ENCODE measurements at regions not wholly inside any gene's neighbourhood (a gene's known extent, or its start where the extent isn't known, plus 50 kb on each side); places are given as distances from the start of the nearest gene placed in this dataset.
"Not testable (repeated sequence)": the region's sequence is repeated elsewhere in the genome, so short reads cannot be mapped to it uniquely, and the experiment has no call there.

DNA sequence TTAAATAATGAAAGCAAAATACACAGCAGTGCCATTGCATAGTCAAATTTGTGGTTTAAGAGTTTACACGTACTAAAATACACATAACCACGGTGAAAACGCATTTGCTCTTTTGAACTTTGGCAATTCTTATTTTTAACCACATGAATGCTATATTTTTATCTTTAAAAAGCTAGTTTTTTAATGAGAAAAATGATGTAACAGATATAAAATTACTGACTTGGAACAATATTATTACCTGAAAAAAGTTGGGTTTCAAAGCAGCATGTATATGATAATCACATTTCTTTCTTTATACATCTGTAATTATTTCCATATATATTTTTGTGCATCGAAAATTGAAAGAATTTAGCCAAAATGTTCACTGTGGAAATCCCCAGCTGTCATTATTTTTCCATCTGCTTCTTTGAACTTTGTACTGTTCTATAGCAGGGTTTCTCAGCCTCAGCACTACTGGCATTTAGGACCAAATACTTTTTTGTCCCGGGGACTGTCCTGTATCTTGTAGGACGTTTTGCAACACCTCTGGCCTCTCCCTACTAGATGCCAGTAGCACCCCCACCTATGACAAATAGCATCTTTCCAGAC, 75.9 kb upstream of the CAB39 start:
- TF ChIP-seq, protein P1, sequence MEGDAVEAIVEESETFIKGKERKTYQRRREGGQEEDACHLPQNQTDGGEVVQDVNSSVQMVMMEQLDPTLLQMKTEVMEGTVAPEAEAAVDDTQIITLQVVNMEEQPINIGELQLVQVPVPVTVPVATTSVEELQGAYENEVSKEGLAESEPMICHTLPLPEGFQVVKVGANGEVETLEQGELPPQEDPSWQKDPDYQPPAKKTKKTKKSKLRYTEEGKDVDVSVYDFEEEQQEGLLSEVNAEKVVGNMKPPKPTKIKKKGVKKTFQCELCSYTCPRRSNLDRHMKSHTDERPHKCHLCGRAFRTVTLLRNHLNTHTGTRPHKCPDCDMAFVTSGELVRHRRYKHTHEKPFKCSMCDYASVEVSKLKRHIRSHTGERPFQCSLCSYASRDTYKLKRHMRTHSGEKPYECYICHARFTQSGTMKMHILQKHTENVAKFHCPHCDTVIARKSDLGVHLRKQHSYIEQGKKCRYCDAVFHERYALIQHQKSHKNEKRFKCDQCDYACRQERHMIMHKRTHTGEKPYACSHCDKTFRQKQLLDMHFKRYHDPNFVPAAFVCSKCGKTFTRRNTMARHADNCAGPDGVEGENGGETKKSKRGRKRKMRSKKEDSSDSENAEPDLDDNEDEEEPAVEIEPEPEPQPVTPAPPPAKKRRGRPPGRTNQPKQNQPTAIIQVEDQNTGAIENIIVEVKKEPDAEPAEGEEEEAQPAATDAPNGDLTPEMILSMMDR (IDR thresholded peaks at IDR 0.05) = no peak
- TF ChIP-seq POLR2A (IDR thresholded peaks at IDR 0.05) = no peak
- H3K4me1 ChIP-seq = no peaks in the 10 kb centered on the region
- intact Hi-C loops (cut with DNase I; ENCODE audit: low total_unique reads) = no loop called here
- no peaks in the 10 kb centered on the region for H3K36me3 ChIP-seq (ENCODE audit: low read depth, missing control alignments)
- no peak overlapping the region for H3K27ac ChIP-seq
- 55 to 66% methylated on average over 6 of the region's 6 CpGs for WGBS, 2 donors
- H3K27me3 ChIP-seq = no peaks in the 10 kb centered on the region
- no peak overlapping the region for H3K4me3 ChIP-seq
- DNase-seq = no peak
- no peaks in the 10 kb centered on the region for H3K9me3 ChIP-seq

DNA sequence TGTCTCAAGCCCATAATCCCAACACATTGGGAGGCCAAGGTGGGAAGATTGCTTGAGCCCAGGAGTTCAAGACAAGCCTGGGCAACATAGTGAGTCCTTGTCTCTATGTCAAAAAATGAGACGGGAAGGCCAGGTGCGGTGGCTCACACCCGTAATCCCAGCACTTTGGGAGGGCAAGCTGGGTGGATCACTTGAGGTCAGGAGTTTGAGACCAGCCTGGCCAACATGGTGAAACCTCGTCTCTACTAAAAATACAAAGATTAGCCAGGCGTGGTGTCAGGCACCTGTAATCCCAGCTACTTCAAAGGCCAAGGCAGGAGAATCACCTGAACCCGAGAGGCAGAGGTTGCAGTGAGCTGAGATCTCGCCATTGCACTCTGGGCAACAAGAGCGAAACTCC, 75.2 kb upstream of the CAB39 start:
- DNase-seq; H3K36me3 ChIP-seq (ENCODE audit: low read depth, missing control alignments); H3K27me3 ChIP-seq; H3K27ac ChIP-seq; H3K9me3 ChIP-seq; H3K4me3 ChIP-seq; intact Hi-C loops (cut with DNase I; ENCODE audit: low total_unique reads); H3K4me1 ChIP-seq: not testable (repeated sequence)
- WGBS, 2 donors = 78 to 90% methylated on average over 8 of the region's 8 CpGs

DNA sequence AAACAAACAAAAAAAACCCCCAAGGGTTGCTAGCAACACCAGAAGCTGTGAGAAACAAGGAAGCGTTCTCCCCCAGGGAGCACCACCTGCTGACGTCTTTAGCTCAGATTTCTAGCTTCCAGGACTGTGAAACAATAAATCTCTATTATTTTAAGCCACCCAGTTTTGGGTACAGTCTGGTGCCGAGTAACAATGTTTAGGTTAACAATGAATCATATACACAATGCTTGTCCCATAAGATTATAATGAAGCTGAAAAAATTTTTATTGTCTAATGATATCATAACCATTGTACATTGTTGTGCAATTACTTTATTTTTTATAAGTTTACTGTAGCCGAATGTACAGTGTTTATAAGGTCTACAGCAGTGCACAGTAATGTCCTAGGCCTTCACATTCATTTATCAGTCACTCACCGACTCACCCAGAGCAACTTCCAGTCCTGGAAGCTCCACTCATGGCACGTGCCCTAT, 72.1 kb upstream of the CAB39 start:
- H3K4me1 ChIP-seq = no peaks in the 10 kb centered on the region
- no peaks in the 10 kb centered on the region for H3K27me3 ChIP-seq
- no peaks in the 10 kb centered on the region for H3K36me3 ChIP-seq (ENCODE audit: low read depth, missing control alignments)
- intact Hi-C loops (cut with DNase I; ENCODE audit: low total_unique reads) = no loop called here
- no peaks in the 10 kb centered on the region for H3K9me3 ChIP-seq
- 78 to 90% methylated on average over 6 of the region's 6 CpGs for WGBS, 2 donors
- DNase-seq = no peak
- H3K27ac ChIP-seq = no peak overlapping the region
- TF ChIP-seq, protein P1 (IDR thresholded peaks at IDR 0.05) = no peak
- no peak for TF ChIP-seq POLR2A (IDR thresholded peaks at IDR 0.05)
- H3K4me3 ChIP-seq = no peak overlapping the region

DNA sequence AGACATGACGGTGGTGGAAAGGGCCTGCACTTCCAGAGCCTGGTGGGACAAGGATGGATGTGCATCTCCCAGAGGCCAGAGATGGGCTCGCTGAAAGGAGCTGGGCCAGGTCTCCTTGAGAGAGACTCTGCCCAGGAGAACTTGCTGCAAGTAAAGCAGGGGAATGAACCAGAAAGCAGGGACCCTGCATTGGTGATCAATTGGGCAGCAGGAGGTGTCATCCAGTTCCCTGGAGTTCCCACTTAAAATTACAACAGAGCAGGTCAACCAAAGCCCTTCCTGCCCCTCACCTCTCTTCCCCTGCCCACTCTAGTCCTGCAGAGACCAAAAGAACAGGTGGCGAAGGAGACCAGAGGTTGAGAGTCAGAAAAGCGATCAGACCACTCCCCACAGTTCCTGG, 69.7 kb upstream of the CAB39 start:
- Histone ChIP-seq H3K27ac (no peak overlapping the region), H3K36me3 (ENCODE audit: low read depth, missing control alignments) (no peaks in the 10 kb centered on the region), H3K4me3 (no peak overlapping the region), H3K4me1 (no peaks in the 10 kb centered on the region), H3K9me3 (no peaks in the 10 kb centered on the region), H3K27me3 (no peaks in the 10 kb centered on the region)
- intact Hi-C loops (cut with DNase I; ENCODE audit: low total_unique reads) = no loop called here
- DNase-seq = no peak
- 94 to 96% methylated on average over 4 of the region's 4 CpGs for WGBS, 2 donors
- TF ChIP-seq, protein P1 (IDR thresholded peaks at IDR 0.05) = no peak
- no peak for TF ChIP-seq POLR2A (IDR thresholded peaks at IDR 0.05)

DNA sequence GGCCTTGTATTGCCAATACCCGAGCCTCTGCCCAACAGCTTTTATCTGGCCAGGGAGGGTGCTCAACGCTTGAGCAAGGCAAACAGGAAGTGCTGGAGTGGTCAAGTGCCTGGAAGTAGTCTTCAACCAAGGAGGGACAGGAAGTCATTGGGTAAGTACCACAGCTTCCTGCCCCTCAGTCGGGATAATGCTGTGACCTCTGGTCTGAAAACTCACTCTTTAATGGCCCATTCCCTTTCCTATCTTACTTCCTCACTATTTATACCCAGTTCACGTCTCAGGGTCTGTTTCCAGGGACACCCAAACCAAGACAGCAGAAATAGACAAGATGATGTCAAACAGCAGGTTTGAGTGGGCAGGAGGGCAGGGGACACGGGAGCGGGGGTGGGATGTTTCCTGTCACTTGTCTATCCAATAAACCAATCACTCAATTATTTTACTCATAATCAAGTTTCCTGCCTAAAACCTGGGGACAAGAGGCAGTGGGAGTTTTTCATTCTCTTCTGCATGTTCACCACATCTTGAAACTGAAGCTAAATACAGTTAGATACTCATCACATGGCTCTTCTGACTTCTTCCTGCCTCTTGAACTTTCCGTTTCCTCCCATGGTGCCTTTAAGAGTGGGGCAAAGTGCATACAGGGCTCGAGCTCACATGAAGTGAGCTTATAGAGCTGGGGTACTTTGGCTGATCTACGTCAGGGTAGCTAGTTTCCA, 68.9 kb upstream of the CAB39 start:
- intact Hi-C loops (cut with DNase I; ENCODE audit: low total_unique reads) = no loop called here
- Histone ChIP-seq H3K9me3 (no peaks in the 10 kb centered on the region), H3K36me3 (ENCODE audit: low read depth, missing control alignments) (no peaks in the 10 kb centered on the region), H3K27me3 (no peaks in the 10 kb centered on the region), H3K4me1 (no peaks in the 10 kb centered on the region), H3K27ac (no peak overlapping the region), H3K4me3 (no peak overlapping the region)
- TF ChIP-seq, protein P1 (IDR thresholded peaks at IDR 0.05) = no peak
- no peak for TF ChIP-seq POLR2A (IDR thresholded peaks at IDR 0.05)
- peak; percentile 31 for DNase-seq
- WGBS, 2 donors = 68 to 75% methylated on average over 9 of the region's 9 CpGs

All from testis (tissue), 2 donors.